BLaER1 (cell line): ENCODE measurements at regions not wholly inside any gene's neighbourhood (a gene's known extent, or its start where the extent isn't known, plus 50 kb on each side); places are given as distances from the start of the nearest gene placed in this dataset.
"Not testable (repeated sequence)": the region's sequence is repeated elsewhere in the genome, so short reads cannot be mapped to it uniquely, and the experiment has no call there.

Experiments
- H3K27ac ChIP-seq: shearing (Covaris generic); formaldehyde crosslinking; 2 replicates; pipeline ENCODE4 v1.8.1; 2022
- H3K27me3 ChIP-seq: shearing (Covaris generic); formaldehyde crosslinking; 2 replicates; pipeline ENCODE4 v1.8.1; 2022
- H3K36me3 ChIP-seq: shearing (Covaris generic); formaldehyde crosslinking; 2 replicates; pipeline ENCODE4 v1.8.1; 2022
- H3K4me1 ChIP-seq: shearing (Covaris generic); formaldehyde crosslinking; 2 replicates; pipeline ENCODE4 v1.8.1; 2022
- H3K4me2 ChIP-seq: shearing (Covaris generic); formaldehyde crosslinking; 2 replicates; pipeline ENCODE4 v1.8.1; 2022
- H3K4me3 ChIP-seq: shearing (Covaris generic); formaldehyde crosslinking; 2 replicates; pipeline ENCODE4 v1.8.1; 2022
- H3K9ac ChIP-seq: shearing (Covaris generic); formaldehyde crosslinking; 2 replicates; pipeline ENCODE4 v1.8.1; 2022
- H3K9me3 ChIP-seq: shearing (Covaris generic); formaldehyde crosslinking; 2 replicates; pipeline ENCODE4 v1.8.1; 2022
- H4K20me1 ChIP-seq: shearing (Covaris generic); formaldehyde crosslinking; 2 replicates; pipeline ENCODE4 v1.8.1; 2022
- Cebpa-rat ChIP-seq: shearing (Covaris generic); IDR thresholded peaks from 2 replicates; pipeline ENCODE4 v1.8.1; 2022

DNA sequence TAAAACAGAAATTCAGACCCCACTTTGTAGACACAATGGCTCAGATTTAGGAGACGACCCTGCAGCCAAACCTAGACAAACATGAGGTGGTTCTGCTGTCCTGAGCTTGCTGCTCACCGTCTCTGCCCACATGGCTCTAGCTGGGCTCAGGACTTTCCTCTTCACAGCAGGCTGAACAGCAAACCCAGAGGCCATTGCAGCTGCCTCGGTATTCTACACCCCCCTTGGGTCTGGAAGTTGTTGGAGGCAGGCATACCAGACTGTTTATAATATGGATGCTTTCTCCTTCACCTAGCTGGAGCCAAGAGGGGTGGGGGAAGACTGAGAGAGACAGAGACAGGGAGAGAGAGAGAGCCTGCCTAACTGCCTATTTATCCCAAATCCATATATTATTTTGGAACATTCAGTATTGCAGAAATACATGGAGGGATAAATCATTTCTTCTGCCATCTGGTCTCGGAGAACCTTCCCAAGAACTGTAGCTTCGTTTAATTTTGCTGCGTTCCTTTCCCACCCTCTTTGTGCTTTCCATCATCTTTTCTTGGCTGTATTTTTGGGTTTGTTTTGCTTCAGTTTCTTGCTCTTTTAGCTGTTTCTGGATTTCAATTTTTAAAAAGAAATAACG, 628.2 kb upstream of the RBFOX1 start:
- no peak overlapping the region for H3K4me3 ChIP-seq
- no peaks in the 10 kb centered on the region for H3K27me3 ChIP-seq
- no peaks in the 10 kb centered on the region for H3K36me3 ChIP-seq
- H3K4me1 ChIP-seq: no peaks in the 10 kb centered on the region
- H3K4me2 ChIP-seq: no peak overlapping the region
- no peak overlapping the region for H3K27ac ChIP-seq
- H4K20me1 ChIP-seq: no peaks in the 10 kb centered on the region
- TF ChIP-seq Cebpa-rat: no peak
- H3K9ac ChIP-seq: no peak overlapping the region
- no peaks in the 10 kb centered on the region for H3K9me3 ChIP-seq

DNA sequence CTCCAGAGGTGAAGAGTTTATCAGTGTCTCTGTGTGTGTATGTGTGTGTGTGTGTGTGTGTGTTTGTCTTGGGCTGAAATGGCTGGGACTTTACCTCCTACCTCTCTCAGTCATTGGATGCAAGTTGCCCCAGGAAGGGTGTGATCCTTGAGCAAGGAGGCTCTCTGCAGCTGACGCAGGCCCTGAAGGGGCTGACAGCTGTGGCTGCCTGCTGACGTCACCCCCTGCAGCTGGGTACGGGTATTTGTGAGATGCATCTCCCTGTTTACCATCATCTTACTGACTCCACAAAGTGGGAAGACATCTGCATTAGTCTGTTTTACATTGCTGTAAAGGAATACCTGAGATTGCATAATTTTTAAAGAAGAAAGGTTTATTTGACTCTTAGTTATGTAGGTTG, 631.5 kb upstream of the RBFOX1 start:
- no peak overlapping the region for H3K4me2 ChIP-seq
- H4K20me1 ChIP-seq: no peaks in the 10 kb centered on the region
- H3K36me3 ChIP-seq: no peaks in the 10 kb centered on the region
- no peaks in the 10 kb centered on the region for H3K27me3 ChIP-seq
- H3K9ac ChIP-seq: no peak overlapping the region
- H3K9me3 ChIP-seq: no peaks in the 10 kb centered on the region
- H3K4me1 ChIP-seq: no peaks in the 10 kb centered on the region
- H3K4me3 ChIP-seq: no peak overlapping the region
- TF ChIP-seq Cebpa-rat: no peak
- H3K27ac ChIP-seq: no peak overlapping the region

DNA sequence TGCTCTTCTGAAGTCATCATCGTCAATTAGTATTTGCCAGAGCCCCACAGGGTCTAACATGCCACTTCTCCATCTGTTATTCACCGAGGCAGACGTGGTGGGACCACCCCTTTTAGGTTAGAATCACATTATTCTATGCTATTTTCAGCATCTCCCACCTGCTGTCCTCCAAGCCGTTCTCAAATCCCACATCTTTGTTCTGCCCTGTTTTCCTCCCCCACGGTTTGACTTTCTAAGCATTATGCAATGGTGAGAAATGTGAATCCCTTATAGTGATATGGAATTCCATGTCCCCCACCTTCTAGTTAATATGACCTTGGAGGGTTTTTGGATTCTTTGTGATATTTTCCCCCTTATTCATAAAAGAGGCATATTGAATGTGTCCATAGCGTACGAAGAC, 634.1 kb upstream of the RBFOX1 start:
- Histone ChIP-seq H3K36me3 (no peaks in the 10 kb centered on the region), H3K9ac (no peak overlapping the region), H3K27ac (no peak overlapping the region), H3K4me1 (no peaks in the 10 kb centered on the region), H3K4me3 (no peak overlapping the region), H4K20me1 (no peaks in the 10 kb centered on the region), H3K4me2 (no peak overlapping the region), H3K27me3 (no peaks in the 10 kb centered on the region), H3K9me3 (no peaks in the 10 kb centered on the region)
- TF ChIP-seq Cebpa-rat: no peak

DNA sequence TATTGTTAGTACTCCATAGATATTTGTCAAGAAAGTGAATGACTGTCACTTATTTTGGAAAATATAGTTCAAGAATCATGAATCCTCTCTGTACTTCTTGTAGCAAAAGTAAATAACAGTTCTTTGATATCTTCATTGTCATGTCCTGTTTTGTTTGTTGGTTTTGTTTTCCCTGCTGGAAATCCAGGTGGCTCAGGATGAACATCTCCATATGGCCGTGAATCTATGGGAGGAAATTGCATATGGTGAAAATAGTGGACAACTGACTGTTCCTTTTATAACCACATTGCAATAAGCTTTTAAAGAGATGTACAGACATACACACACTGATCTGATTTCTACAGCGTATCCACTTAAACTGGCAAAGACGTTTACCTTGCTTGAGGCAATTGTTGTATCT, 637.0 kb upstream of the RBFOX1 start:
- Histone ChIP-seq H3K27me3 (no peaks in the 10 kb centered on the region), H3K9ac (no peak overlapping the region), H3K4me3 (no peak overlapping the region), H3K9me3 (no peaks in the 10 kb centered on the region), H3K4me2 (no peak overlapping the region), H4K20me1 (no peaks in the 10 kb centered on the region), H3K27ac (no peak overlapping the region), H3K36me3 (no peaks in the 10 kb centered on the region), H3K4me1 (no peaks in the 10 kb centered on the region)
- no peak for TF ChIP-seq Cebpa-rat

DNA sequence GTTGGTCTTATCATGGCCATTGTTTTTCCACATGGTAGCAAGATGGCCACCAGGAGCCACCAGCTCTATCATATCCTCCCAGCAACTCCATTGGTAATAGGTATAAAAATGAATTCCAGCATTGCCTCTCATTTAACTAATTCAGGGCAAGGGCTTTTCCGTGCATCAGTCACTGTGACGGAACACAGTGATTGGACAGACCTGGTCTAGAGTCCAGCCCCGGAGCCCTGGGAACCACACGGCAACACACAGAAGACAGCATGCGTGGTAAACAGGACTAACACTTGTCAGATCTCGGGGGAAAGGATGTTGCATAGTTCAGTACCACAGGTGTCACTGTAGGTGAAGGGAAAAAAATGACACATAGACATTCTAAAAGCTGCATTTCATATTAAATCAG, 638.0 kb upstream of the RBFOX1 start:
- Histone ChIP-seq H3K9me3 (no peaks in the 10 kb centered on the region), H3K36me3 (no peaks in the 10 kb centered on the region), H3K4me3 (no peak overlapping the region)

DNA sequence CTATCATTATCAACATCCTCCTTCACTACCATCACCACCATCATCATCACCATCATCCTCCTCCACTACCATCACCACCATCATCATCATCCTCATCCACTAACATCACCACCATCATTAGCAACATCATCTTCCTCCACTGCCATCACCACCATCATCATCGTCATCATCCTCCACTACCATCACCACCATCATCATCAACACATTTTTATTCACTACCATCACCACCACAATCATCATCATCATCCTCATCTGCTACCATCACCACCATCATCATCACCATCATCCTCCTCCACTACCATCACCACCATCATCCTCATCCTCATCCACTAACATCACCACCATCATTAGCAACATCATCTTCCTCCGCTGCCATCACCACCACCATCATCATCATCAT, 639.2 kb upstream of the RBFOX1 start:
- H3K4me2 ChIP-seq, H3K9me3 ChIP-seq, H3K9ac ChIP-seq, H4K20me1 ChIP-seq, H3K27me3 ChIP-seq, H3K4me1 ChIP-seq, H3K27ac ChIP-seq, H3K36me3 ChIP-seq, H3K4me3 ChIP-seq: not testable (repeated sequence)

More for the DNA sequence above, 638.0 kb upstream of the RBFOX1 start:
- no peak for TF ChIP-seq Cebpa-rat
- H4K20me1 ChIP-seq: no peaks in the 10 kb centered on the region
- no peaks in the 10 kb centered on the region for H3K27me3 ChIP-seq
- no peaks in the 10 kb centered on the region for H3K4me1 ChIP-seq
- H3K4me2 ChIP-seq: no peak overlapping the region
- H3K9ac ChIP-seq: no peak overlapping the region
- H3K27ac ChIP-seq: no peak overlapping the region

DNA sequence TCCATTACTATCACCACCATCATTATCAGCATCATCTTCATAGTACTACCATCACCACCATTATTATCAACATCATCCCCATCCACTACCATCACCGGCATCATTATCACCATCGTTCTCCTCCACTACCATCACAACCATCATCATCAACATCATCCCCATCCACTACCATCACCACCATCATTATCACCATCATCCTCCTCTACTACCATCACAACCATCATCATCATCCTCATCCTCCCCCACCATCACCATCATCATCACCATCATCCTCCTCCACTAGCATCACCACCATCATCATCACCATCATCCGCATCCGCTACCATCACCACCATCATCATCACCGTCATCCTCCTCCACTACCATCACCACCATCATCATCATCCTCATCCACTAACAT, 639.8 kb upstream of the RBFOX1 start:
- H3K4me2 ChIP-seq: no peak overlapping the region

DNA sequence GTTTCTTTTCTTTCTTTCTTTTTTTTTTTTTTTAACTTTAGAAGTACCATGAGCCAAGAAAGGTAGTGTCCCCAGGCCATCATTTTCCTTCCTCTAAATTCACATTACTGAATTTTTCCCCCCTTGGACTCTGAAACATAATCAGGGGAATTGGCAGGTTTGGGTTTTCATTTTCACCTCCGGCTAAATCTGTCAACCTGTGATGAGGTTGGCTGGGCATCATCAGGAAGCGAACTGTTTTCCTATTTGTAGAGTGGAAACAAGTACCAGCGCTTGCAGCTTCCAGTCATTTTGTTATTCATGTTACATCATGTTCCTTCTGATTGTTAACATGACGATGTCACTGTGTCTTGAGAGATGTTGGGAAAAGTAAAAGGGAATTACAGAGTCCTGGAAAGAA, 641.9 kb upstream of the RBFOX1 start:
- Histone ChIP-seq H3K4me3 (no peak overlapping the region), H3K4me1 (no peaks in the 10 kb centered on the region), H3K27ac (no peak overlapping the region), H4K20me1 (no peaks in the 10 kb centered on the region), H3K36me3 (no peaks in the 10 kb centered on the region), H3K4me2 (no peak overlapping the region), H3K27me3 (no peaks in the 10 kb centered on the region), H3K9me3 (no peaks in the 10 kb centered on the region), H3K9ac (no peak overlapping the region)
- no peak for TF ChIP-seq Cebpa-rat

More for the DNA sequence above, 639.8 kb upstream of the RBFOX1 start:
- TF ChIP-seq Cebpa-rat: no peak
- no peak overlapping the region for H3K9ac ChIP-seq
- H3K27me3 ChIP-seq: no peaks in the 10 kb centered on the region
- no peak overlapping the region for H3K27ac ChIP-seq
- H3K9me3 ChIP-seq: no peaks in the 10 kb centered on the region
- H3K4me1 ChIP-seq: no peaks in the 10 kb centered on the region
- no peaks in the 10 kb centered on the region for H3K36me3 ChIP-seq
- no peak overlapping the region for H3K4me3 ChIP-seq
- no peaks in the 10 kb centered on the region for H4K20me1 ChIP-seq

DNA sequence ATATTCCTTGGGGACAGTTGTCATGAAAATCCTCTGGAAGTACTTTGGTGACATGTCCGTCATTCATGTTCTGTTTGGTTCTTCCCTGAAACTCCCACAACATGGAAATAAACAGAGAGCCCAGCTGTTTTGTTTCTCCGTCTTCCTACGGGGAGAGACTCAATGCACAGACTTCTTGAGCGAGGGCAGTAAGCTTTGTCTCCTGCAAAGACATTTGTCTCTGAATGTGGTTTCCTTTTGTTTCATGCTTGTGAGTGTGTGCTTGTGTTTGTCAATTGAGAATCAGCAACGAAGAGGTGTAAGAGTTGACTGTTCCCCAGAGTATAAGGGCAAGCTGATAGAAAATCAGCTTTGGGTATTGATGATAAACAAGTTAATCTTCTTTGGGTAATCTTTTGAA, 643.0 kb upstream of the RBFOX1 start:
- Histone ChIP-seq H3K27ac (no peak overlapping the region), H3K4me3 (no peak overlapping the region), H3K9ac (no peak overlapping the region), H3K9me3 (no peaks in the 10 kb centered on the region), H3K27me3 (no peaks in the 10 kb centered on the region), H3K4me1 (no peaks in the 10 kb centered on the region), H4K20me1 (no peaks in the 10 kb centered on the region), H3K4me2 (no peak overlapping the region), H3K36me3 (no peaks in the 10 kb centered on the region)
- no peak for TF ChIP-seq Cebpa-rat

DNA sequence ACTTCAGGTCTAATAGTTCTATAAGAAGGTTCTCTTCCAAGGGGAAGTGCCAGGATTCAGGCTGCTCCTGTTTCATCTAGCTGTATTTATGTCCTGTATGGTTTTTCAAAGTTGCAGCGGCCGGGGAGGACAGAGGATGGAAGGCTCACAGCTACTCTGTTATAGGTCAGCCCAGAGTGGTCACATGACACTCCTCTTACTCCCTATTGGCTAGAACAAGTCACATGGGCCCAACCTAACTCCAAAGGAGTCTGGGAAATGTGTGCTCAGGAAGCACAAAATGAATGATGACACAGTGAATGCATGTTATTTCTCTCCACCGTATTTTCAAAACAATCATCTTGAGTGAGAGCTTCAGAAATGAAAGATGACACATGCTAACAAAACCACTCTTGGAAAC, 645.1 kb upstream of the RBFOX1 start:
- Histone ChIP-seq H3K4me2 (no peak overlapping the region), H3K36me3 (no peaks in the 10 kb centered on the region), H3K4me3 (no peak overlapping the region), H4K20me1 (no peaks in the 10 kb centered on the region), H3K9me3 (no peaks in the 10 kb centered on the region), H3K9ac (no peak overlapping the region), H3K27ac (no peak overlapping the region), H3K4me1 (no peaks in the 10 kb centered on the region), H3K27me3 (no peaks in the 10 kb centered on the region)
- TF ChIP-seq Cebpa-rat: no peak

DNA sequence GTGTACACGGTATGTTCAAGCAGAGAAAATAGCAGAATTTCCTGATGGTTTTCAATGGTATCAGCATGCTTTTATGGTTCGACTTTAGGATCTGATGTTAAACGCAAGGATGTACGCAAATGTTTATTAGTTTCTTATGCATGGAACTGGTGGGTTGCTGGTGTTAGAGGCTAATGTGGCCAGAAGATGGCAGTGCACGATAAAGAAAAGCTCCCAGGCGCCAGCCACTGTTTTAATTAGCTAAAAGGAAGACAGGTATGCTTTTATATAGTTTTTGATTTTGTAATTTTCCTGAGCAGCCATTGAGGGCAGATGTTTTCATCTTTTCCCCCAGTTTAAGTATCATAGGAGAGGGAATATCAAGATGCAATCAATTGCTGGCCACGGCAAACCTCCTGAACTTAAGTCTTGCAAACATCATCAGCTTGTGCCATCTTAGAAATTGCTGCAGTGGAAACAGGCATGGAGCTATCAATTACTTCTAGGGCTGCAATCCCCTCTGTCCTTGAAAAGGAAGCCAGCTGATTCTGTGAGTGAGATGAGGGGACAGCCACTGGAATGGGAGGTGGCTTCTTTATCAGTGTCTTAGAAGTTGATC, 648.5 kb upstream of the RBFOX1 start:
- no peak for TF ChIP-seq Cebpa-rat
- no peak overlapping the region for H3K4me2 ChIP-seq
- H3K27me3 ChIP-seq: no peaks in the 10 kb centered on the region
- no peak overlapping the region for H3K4me3 ChIP-seq
- no peaks in the 10 kb centered on the region for H3K9me3 ChIP-seq
- H3K9ac ChIP-seq: no peak overlapping the region
- H3K27ac ChIP-seq: no peak overlapping the region
- H3K36me3 ChIP-seq: no peaks in the 10 kb centered on the region
- H3K4me1 ChIP-seq: peaks cover 9% of the 10 kb centered on the region
- no peaks in the 10 kb centered on the region for H4K20me1 ChIP-seq
